GM19193 (cell line): ENCODE measurements at regions not wholly inside any gene's neighbourhood (a gene's known extent, or its start where the extent isn't known, plus 50 kb on each side); places are given as distances from the start of the nearest gene placed in this dataset.

Experiments used
- POLR2A ChIP-seq: IDR thresholded peaks from 4 replicates; pipeline ENCODE4 v1.6.1; 2011; ENCODE audit not compliant: insufficient read depth, insufficient read length; ENCODE audit errors: extremely low read depth

DNA sequence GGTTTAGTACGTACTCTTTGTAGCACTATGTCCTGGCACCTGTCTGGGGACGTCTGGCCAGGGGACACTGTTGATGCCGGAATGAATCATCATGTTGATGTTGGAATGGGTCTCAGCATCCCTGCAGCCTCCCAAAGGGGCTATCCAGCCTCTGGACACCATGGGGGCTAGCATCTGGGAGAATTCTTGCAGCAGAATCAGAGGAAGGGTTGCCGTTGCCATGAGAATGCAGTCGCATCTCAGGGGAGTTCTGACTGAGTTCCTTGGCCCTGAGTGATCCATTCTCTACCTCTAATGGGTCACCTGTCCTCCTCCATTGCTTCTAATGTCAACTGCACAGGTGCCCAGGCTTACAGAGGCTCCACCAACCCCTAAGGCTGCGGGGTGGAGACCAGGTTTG, 129.1 kb downstream of the UQCRFS1 start:
- no peak for TF ChIP-seq POLR2A

DNA sequence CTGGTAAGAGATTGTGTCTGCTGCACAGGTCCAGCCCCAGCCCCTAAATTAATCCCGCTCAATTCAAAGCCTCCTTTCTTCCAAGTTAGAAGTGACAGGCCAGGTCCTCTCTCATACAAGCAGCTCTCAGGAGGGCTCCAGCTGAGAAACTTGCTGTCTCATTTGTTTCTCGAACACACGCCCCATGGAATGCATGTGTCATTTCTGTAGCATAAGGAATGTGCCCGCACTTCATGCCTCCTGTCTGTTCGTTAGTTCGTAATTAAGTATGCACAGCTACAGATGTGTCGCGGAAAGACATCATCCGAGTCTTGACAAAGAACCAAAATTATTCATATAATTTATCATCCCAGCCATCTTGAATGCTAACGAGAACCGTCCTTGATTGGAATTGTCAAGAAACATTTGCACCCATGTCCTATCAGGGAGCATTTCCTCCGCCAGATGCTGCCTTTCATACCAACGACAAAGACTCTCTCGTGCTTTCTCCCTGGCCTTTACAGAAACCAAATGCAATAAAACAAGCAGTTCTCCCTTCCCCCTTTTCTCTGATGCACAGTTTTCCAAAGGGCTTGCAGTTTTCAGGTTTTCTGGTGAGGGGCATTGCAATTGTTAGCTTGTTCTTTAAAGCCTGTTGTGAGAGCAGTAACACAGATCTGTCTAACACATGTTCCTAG, 133.5 kb downstream of the UQCRFS1 start:
- TF ChIP-seq POLR2A = no peak

DNA sequence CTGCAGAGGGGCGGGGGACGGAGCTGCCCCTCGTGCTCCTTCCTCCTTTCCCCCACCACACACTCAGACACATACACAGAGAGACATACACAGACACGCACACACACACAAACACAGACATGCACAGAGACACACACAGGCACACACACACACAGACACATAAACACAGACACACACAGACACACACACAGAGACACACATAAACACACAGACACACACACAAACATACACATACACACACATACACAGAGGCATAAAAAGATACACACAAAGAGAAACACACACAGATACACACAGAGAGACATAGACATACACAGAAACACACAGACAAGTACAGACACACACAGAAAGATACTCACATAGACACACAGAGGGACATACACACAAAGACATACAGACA, 136.0 kb downstream of the UQCRFS1 start:
- TF ChIP-seq POLR2A = no peak

DNA sequence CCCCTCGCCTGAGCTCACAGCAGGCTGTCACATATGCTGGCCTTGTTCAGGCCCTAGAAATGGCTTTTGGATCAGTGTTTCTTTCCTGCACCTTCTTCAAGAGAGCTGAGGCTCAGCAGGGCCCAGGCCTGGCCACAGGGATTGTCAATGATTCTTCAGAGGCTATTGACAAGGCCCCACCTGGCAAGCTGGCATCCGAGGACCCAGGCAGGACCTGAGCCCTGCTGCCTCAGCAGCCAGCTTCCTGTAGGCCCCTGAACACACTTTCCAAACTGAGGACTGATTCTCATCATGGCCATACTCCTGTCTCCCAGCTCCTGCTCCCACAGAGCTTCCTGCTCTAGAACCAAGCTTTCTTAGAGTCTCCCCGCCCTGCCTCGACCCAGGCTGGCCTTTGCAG, 136.8 kb downstream of the UQCRFS1 start:
- no peak for TF ChIP-seq POLR2A

DNA sequence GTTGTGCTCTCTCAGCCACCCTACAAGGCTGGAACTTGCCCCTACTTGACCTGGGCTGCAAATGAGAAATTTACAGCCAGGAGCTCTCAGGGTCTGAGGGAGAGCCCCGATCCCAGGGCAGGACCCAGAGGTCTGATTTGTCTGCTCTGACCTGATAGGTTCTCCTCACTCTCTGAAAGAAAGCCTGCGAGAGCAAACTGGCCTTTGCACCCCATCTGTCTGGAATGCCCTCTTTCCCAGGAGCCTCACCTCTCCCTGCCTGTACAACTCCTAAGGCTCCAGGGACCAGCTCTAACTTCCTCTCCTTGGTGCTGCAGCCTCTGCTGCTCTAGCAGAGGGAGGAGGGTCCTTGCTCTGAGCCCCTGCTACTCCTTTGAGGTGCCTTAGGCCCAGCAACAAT, 137.8 kb downstream of the UQCRFS1 start:
- TF ChIP-seq POLR2A = no peak

DNA sequence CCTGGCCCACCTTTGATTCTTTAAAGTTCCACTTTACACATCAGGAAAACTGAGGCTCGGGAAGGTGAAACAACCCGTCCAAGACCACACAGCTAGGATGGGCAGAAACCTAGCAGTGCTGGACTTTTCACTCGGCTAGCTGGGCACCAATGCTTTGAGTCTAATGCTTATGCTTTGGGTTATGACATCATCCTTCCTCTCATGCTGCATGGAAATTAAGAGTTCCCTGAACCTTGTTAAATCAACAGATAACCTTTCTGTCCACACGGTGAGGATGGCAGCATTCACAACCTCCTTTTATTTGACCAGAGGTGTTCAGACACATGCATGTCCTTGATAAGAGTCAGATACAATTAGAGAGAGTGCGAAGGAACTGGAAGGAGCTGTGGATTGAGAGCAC, 138.4 kb downstream of the UQCRFS1 start:
- TF ChIP-seq POLR2A = no peak

DNA sequence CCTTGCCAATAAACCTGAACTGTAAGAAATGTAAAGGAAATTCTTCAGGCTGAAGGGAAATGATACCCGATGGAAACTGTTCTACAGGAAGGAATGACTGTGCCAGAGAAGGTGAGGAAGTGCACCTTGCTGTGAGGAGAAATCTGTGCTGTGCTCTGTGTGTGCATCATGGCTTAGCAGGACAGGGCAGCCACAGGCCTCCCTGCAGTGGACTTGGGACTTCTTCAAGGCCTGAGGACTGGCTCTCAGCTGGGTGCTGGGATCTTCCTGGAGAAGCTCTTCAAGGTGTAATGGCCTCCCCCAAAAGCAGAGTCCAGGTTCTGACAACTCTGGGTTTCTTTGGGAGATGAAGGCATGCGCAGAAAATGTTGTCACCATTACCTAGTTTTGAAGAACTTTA, 145.1 kb downstream of the UQCRFS1 start:
- no peak for TF ChIP-seq POLR2A

DNA sequence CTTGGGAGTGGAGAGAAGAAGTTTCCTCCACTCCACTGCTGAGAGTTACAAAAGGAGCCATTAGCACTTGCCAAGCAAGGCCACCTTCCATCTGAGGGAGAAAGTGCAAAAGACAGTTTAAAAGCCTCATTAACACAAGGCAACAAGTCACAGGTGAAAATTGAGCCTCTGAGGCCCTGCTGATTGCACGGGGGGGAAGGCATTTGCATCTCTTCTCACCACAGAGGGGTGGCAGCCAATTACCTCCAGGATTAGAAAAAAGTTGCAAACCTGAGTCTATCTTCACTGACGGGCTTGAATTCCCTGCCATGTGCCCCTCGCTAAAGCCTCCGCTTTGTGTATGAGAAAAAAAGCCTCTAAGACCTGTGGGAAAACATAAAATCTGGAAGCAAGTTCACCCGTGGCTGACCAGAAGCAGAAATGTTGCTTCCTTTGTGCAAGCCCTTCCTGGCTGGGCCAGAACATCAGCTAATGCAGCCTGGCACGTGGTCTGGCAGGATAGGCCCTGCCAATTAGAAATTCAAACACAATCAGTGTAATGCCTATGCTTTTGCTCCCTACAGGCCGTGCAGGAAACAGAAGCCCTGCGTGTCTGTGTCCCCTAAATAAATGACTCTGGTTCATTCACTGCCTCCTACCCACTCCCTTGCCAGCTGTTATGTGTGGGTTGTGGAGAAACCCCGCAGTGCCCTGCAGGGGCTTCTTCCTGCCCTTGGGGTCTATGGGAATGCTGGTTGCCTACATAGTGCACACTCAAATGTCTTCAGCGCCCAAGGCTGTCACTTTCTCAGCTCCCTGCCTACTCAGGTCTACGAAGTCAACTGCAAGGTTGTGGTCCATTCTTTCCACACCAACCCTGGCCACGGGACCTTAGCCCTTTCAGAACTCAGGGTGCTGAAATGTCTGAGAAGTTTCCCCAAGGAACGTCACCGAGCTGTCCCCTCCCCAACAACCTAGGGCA, 150.2 kb downstream of the UQCRFS1 start:
- TF ChIP-seq POLR2A = no peak

DNA sequence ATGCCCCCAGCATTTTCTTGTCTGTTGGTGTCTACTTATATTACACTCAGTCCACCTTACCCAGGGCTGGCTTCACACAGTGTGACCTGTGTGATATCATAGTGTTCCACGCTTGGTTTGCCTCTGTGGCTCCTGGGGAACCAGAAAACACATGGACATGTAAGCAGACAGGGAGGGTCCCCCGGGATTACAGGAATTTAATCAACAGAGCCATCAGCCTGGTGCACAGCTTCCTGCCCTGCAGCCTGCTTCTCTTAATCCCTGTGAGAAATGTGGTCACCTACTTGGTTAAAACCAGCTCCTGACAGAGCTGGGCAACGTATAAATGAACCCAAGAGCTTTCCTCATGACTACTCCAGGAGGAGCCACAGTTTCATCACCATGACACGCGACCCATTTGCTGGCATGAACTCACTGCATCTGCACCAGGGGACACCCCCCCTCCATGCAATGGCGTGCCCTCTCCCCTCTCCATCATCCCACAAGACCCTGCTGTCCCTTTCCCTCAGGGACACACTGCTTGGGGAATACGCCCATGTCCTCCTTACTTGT, 152.1 kb downstream of the UQCRFS1 start:
- TF ChIP-seq POLR2A = no peak

DNA sequence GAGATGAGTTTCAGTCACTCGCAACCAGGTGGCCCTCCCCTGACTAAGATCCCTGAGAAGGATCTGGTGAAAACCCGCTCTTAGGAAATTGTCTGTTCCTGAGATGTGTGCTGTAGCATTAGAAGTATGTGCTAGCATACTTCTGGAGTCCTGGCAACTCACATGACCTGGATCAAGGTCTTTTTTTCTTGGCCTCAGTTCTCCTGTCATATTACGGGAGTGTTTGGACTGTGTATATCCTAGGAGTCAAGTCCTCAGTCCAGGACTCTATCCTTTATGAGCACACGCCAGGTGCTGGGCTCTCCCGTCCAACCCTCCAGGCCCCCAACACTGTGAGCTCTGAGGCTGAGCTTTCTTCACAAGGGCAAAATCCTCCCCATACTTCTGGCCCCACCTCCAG, 156.4 kb downstream of the UQCRFS1 start:
- TF ChIP-seq POLR2A = no peak

DNA sequence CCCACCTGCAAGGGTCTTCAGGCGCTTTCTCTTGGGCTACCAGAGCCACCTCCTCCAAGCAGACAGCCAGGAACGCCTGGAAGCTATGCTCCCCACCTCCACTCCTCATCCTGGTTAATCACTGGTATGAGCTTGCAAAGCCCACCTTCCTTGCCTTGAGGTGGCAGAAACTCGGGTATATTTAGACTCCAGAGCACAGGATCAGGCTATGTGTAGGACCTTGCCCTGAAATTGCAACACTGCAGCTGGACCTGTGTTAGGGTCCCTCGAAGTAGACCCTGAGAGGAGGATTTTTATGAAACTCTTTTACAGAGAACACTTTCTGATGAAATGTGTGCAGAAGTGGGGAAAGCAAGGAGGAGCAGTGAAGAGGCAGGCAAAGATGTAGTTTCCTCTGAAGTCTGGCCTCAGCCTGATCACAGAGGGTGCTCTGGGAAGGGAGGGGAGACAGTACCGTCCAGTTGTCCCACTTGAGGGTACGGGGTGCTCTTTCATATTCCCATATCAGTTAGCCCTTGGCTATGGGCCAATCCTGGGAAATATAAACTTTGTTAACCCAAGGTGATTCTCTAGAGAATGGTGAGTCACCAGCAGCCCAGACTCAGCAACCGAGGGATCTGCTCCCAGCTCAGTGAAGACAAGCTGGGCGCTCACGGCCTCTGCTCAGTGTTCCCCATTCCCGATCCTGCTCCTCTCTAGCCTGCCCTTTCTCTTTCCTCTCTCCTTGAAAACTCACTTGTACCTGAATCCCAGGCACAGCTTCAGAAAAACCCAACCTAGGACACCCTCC, 157.9 kb downstream of the UQCRFS1 start:
- TF ChIP-seq POLR2A = no peak

DNA sequence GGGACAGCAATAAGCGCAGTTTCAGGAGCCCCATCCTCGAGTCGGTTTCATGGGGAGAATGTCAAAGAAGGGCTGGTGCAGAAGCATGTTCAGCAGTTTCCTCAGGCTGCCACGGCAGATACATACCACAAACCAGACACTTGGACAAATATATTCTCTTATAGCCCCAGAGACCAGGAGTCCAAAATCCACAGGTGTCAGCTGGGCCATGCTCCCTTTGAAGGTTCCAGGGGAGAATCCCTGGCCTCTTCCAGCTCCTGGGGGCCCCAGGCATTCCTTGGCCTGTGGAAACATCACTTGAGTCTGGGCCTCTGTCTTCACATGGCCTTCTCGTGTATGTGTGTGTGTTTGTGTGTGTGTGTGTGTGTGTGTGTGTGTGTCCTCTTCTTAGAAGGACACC, 164.1 kb downstream of the UQCRFS1 start:
- TF ChIP-seq POLR2A = no peak

DNA sequence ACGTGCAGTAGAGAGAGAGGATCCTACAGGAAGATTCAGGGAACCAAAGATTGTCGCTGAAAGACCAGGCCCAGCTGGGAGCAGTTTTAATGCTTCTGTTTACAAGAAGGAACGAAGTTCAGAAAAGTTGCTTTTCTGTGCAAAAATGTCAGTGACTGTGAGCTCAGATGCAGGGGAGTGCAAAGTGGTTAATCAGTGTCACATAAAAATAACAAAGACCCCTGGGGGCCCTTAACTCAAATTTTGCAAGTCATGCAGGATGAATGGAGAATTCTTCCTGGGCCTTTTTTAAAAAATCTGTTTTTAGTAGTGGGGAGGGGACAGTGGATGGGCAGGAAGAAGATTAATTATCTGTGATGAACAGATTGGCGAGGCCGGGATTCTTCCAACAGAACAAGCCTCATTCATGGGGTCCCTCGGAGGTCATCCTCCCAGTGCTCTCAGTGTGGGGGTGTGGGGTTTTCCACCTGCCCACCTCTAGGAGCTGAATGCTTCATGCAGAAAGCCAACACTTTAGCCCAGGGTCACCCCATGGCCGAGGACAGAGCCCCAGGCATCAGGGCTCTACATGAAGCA, 167.2 kb downstream of the UQCRFS1 start:
- TF ChIP-seq POLR2A = no peak

DNA sequence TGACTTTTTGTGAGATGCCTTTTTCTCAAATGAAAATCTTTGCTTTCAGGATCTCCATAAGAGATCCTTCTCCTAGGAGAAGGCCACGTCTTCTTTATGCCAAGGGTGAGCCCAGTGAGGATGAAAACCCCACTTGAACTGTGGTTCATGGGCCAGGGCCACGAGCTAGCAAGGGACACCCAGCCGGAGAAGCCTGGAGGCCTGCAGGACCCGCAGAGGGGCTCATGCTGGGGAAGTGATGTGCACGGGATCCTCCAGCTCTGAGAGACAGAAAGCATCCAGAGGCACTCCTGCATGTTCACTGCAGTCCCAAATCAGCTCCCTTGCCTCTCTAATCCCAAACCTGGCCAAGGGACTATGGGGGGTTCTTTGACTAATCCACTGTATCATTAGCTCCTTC, 168.9 kb downstream of the UQCRFS1 start:
- no peak for TF ChIP-seq POLR2A

DNA sequence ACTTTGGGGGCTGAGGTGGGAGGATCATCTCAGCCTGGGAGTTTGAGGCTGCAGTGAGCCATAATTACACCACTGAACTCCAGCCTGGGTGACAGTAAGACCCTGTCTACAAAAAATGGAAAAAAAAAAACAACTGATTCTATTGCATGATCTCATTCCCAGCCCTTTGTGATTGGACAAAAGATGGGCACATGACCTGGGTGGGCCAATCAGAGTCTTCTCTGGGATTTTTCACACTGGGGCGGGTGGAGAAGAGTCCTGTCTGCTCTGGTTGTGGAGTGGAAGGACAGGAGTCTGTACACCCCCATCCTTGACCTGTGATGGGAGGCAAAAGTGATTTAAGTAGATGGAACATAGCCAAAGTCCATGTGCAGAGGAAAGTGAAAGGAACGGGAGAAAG, 170.5 kb downstream of the UQCRFS1 start:
- TF ChIP-seq POLR2A = no peak
